ENCODE measurements at regions not wholly inside any gene's neighbourhood (a gene's known extent, or its start where the extent isn't known, plus 50 kb on each side); places are given as distances from the start of the nearest gene placed in this dataset.
A peak's percentile ranks its signal among the peaks of the same experiment; 100 is the strongest.

DNA sequence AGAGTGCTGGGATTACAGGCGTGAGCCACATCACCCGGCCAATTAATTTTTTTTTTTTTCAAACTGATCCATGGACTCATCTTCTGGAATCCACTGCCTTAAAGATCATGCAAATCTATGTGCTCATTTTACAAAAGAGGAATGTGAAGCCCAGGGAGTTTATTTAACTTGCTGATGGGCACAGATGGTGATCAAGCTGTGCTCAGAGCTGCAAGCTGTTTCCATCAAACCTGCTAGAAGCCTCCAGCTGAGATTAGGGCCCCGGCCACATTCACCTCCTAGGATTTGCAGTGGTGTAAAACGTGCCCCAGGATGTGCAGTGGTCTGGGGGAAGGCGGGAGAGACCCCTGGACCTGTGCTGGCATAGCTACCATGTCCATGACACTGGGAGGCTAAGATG lies 56.1 kb upstream of the TUT7 start:
- DNase-seq (no peak), FAIRE-seq (no peak)
- TF ChIP-seq, protein P1, sequence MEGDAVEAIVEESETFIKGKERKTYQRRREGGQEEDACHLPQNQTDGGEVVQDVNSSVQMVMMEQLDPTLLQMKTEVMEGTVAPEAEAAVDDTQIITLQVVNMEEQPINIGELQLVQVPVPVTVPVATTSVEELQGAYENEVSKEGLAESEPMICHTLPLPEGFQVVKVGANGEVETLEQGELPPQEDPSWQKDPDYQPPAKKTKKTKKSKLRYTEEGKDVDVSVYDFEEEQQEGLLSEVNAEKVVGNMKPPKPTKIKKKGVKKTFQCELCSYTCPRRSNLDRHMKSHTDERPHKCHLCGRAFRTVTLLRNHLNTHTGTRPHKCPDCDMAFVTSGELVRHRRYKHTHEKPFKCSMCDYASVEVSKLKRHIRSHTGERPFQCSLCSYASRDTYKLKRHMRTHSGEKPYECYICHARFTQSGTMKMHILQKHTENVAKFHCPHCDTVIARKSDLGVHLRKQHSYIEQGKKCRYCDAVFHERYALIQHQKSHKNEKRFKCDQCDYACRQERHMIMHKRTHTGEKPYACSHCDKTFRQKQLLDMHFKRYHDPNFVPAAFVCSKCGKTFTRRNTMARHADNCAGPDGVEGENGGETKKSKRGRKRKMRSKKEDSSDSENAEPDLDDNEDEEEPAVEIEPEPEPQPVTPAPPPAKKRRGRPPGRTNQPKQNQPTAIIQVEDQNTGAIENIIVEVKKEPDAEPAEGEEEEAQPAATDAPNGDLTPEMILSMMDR (IDR thresholded peaks at IDR 0.05; ENCODE audit: borderline replicate concordance, extremely low read depth, insufficient read depth) = no peak
- H3K27ac ChIP-seq (ENCODE audit: low read depth in 2 of 2, low read length in 2 of 2) = no peak overlapping the region
- H3K27me3 ChIP-seq (ENCODE audit: control insufficient read depth, insufficient read depth, low read length) = no peaks in the 10 kb centered on the region
- peaks cover 0 to 7% (median 5%) of the 10 kb centered on the region in 3 donors for H3K4me1 ChIP-seq (ENCODE audit: control insufficient read depth in 2 of 3, insufficient read depth in 2 of 3, low read depth in 1 of 3, low read length in 3 of 3)
- intact Hi-C loops (cut with DNase I) = no loop called here
- no peak overlapping the region for H3K9ac ChIP-seq (ENCODE audit: low read length in 3 of 3)
- H3K4me3 ChIP-seq (ENCODE audit: low read length in 3 of 3) = no peak overlapping the region
- no peaks in the 10 kb centered on the region for H3K9me3 ChIP-seq (ENCODE audit: control insufficient read depth in 2 of 3, insufficient read depth in 1 of 3, low read length in 3 of 3)
- no peaks in the 10 kb centered on the region for H3K36me3 ChIP-seq (ENCODE audit: control insufficient read depth in 2 of 3, insufficient read depth in 3 of 3, low read length in 3 of 3)

DNA sequence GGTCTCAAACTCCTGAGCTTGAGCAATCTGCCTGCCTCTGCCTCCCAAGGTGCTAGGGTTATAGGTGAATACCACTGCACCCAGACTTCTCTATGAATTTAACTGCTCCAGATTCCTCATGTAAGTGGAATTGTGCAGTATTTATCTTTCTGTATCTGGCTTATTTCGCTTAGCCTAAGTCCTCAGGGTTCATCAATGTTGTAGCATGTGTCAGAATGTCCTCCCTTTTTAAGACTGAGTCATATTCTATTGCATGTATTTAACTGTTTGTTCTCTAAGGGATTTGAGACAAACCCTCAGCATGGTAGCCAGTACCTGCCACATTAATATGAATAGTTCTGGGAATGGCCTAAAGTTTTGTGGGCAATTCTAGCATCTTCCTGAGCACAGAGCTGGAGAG lies 53.9 kb upstream of the TUT7 start:
- no peaks in the 10 kb centered on the region for H3K27me3 ChIP-seq (ENCODE audit: control insufficient read depth, insufficient read depth, low read length)
- no peak for FAIRE-seq
- no peaks in the 10 kb centered on the region for H3K9me3 ChIP-seq (ENCODE audit: control insufficient read depth in 2 of 3, insufficient read depth in 1 of 3, low read length in 3 of 3)
- peaks cover 0 to 7% (median 2%) of the 10 kb centered on the region in 3 donors for H3K4me1 ChIP-seq (ENCODE audit: control insufficient read depth in 2 of 3, insufficient read depth in 2 of 3, low read depth in 1 of 3, low read length in 3 of 3)
- no peak overlapping the region for H3K9ac ChIP-seq (ENCODE audit: low read length in 3 of 3)
- DNase-seq = no peak
- intact Hi-C loops (cut with DNase I) = no loop called here
- TF ChIP-seq, protein P1 (IDR thresholded peaks at IDR 0.05; ENCODE audit: borderline replicate concordance, extremely low read depth, insufficient read depth) = no peak
- H3K36me3 ChIP-seq (ENCODE audit: control insufficient read depth in 2 of 3, insufficient read depth in 3 of 3, low read length in 3 of 3) = no peaks in the 10 kb centered on the region
- no peak overlapping the region for H3K27ac ChIP-seq (ENCODE audit: low read depth in 2 of 2, low read length in 2 of 2)
- no peak overlapping the region for H3K4me3 ChIP-seq (ENCODE audit: low read length in 3 of 3)

DNA sequence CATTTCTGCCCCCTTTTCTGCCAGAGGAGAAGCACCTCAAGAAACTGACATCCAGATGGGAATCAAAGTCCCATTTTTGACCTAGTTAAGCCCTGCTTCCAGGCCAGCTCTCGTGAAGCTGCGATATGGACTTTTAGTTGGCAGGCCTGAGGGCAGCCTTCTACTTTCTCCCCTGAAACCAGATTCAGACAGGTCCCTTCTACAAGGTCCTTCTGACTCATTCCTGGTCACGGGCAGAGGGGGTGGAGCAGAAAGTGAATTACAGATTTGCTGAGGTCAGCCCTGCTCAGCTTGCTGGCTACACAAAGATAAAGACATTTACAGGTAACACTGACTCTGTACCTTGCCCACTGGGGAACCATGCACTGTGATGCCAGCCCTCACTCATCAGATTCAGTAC lies 52.8 kb upstream of the TUT7 start:
- H3K27ac ChIP-seq (ENCODE audit: low read depth in 2 of 2, low read length in 2 of 2) = peak overlapping the region in 1 of 2 donors; percentile 8

More for the DNA sequence above, 52.8 kb upstream of the TUT7 start:
- peak in 1 of 5 donors; percentile 30 for DNase-seq
- H3K9ac ChIP-seq (ENCODE audit: low read length in 3 of 3) = no peak overlapping the region
- H3K27me3 ChIP-seq (ENCODE audit: control insufficient read depth, insufficient read depth, low read length) = no peaks in the 10 kb centered on the region
- no peaks in the 10 kb centered on the region for H3K36me3 ChIP-seq (ENCODE audit: control insufficient read depth in 2 of 3, insufficient read depth in 3 of 3, low read length in 3 of 3)
- intact Hi-C loops (cut with DNase I) = no loop called here
- H3K4me3 ChIP-seq (ENCODE audit: low read length in 3 of 3) = no peak overlapping the region
- TF ChIP-seq, protein P1 (IDR thresholded peaks at IDR 0.05; ENCODE audit: borderline replicate concordance, extremely low read depth, insufficient read depth) = no peak
- FAIRE-seq = no peak
- no peaks in the 10 kb centered on the region for H3K9me3 ChIP-seq (ENCODE audit: control insufficient read depth in 2 of 3, insufficient read depth in 1 of 3, low read length in 3 of 3)
- H3K4me1 ChIP-seq (ENCODE audit: control insufficient read depth in 2 of 3, insufficient read depth in 2 of 3, low read depth in 1 of 3, low read length in 3 of 3) = peaks cover 0 to 7% (median 2%) of the 10 kb centered on the region in 3 donors
